Stimulated activated CD4-positive, alpha-beta T cell treated with anti-CD3 and anti-CD28 coated beads, Interleukin-15, amount 100 ng/mL, for 48 hours (primary cell): ENCODE measurements at regions not wholly inside any gene's neighbourhood (a gene's known extent, or its start where the extent isn't known, plus 50 kb on each side); places are given as distances from the start of the nearest gene placed in this dataset.
"Not testable (repeated sequence)": the region's sequence is repeated elsewhere in the genome, so short reads cannot be mapped to it uniquely, and the experiment has no call there.

Source experiments
- DNase-seq, 2 donors: peaks; one replicate each; pipeline ENCODE4 v3.0.0-alpha.2; 2020; ENCODE audit warnings: low read depth in 2 of 2

- no peak for DNase-seq
These were observed 884.5 kb upstream of the GJE1 start for GRCh38 chr6:141248021-141248799.

GRCh38 chr6:141244366-141244765 lies 888.4 kb upstream of the GJE1 start:
- DNase-seq: no peak

- DNase-seq: no peak
These were observed 889.8 kb upstream of the GJE1 start for GRCh38 chr6:141242957-141243356.

- no peak for DNase-seq
These were observed 903.4 kb upstream of the GJE1 start for GRCh38 chr6:141229296-141229695.

GRCh38 chr6:141218583-141218982 lies 914.1 kb upstream of the GJE1 start:
- no peak for DNase-seq

- no peak for DNase-seq
These were observed 916.0 kb upstream of the GJE1 start for GRCh38 chr6:141216726-141217125.

- DNase-seq: no peak
These were observed 920.4 kb upstream of the GJE1 start for GRCh38 chr6:141212296-141212695.

- no peak for DNase-seq
These were observed 920.9 kb upstream of the GJE1 start for GRCh38 chr6:141211845-141212244.

GRCh38 chr6:141210901-141211300 lies 921.8 kb upstream of the GJE1 start:
- DNase-seq: no peak

- DNase-seq: no peak
These were observed 922.8 kb upstream of the GJE1 start for GRCh38 chr6:141209890-141210289.

GRCh38 chr6:141208101-141208500 lies 924.6 kb upstream of the GJE1 start:
- no peak for DNase-seq

GRCh38 chr6:141203902-141204575 lies 928.7 kb upstream of the GJE1 start:
- no peak for DNase-seq

- no peak for DNase-seq
These were observed 930.1 kb upstream of the GJE1 start for GRCh38 chr6:141202626-141203025.

GRCh38 chr6:141199074-141199473 lies 933.7 kb upstream of the GJE1 start:
- no peak for DNase-seq

GRCh38 chr6:141195251-141195832 lies 937.4 kb upstream of the GJE1 start:
- no peak for DNase-seq

GRCh38 chr6:141183368-141183767 lies 949.4 kb upstream of the GJE1 start:
- DNase-seq: no peak

- DNase-seq: not testable (repeated sequence)
These were observed 957.3 kb upstream of the GJE1 start for GRCh38 chr6:141175458-141175857.

GRCh38 chr6:141174932-141175331 lies 957.8 kb upstream of the GJE1 start:
- no peak for DNase-seq

- no peak for DNase-seq
These were observed 959.2 kb upstream of the GJE1 start for GRCh38 chr6:141173529-141173928.

GRCh38 chr6:141169419-141169818 lies 963.3 kb upstream of the GJE1 start:
- no peak for DNase-seq

GRCh38 chr6:141167945-141168344 lies 964.8 kb upstream of the GJE1 start:
- DNase-seq: no peak

GRCh38 chr6:141165002-141165665 lies 967.6 kb upstream of the GJE1 start:
- no peak for DNase-seq
